ENCODE measurements at regions not wholly inside any gene's neighbourhood (a gene's known extent, or its start where the extent isn't known, plus 50 kb on each side); places are given as distances from the start of the nearest gene placed in this dataset.

GRCh38 chr5:110248921-110249320, 477.6 kb downstream of the TMEM232 start:
- H3K4me1 ChIP-seq (ENCODE audit: insufficient read depth, low read length, severe bottlenecking): peaks cover 17% of the 10 kb centered on the region
- H4K20me1 ChIP-seq (ENCODE audit: insufficient read depth, low read length): no peaks in the 10 kb centered on the region
- no peaks in the 10 kb centered on the region for H3K9me2 ChIP-seq (ENCODE audit: low read depth, low read length)
- no peak overlapping the region for H2AFZ ChIP-seq (ENCODE audit: low read length)
- no peak overlapping the region for H3K4me3 ChIP-seq (ENCODE audit: low read depth, low read length, poor library complexity, severe bottlenecking)
- no peaks in the 10 kb centered on the region for H3F3A ChIP-seq (ENCODE audit: insufficient read depth, low read length)
- H3K36me3 ChIP-seq (ENCODE audit: insufficient read depth, low read length): no peaks in the 10 kb centered on the region
- H3K27me3 ChIP-seq (ENCODE audit: insufficient read depth, low read length): no peaks in the 10 kb centered on the region
- TF ChIP-seq CTCF (IDR thresholded peaks at IDR 0.05; ENCODE audit: low read length) (no peak), EZH2 (IDR thresholded peaks at IDR 0.05; ENCODE audit: borderline replicate concordance, low read length) (no peak)
- no peak overlapping the region for H3K9ac ChIP-seq (ENCODE audit: low read length)
- no peak overlapping the region for H3K4me2 ChIP-seq (ENCODE audit: low read length)
- H3K79me2 ChIP-seq (ENCODE audit: insufficient read depth, low read length): no peaks in the 10 kb centered on the region
- H3K27ac ChIP-seq (ENCODE audit: low read depth, low read length, poor library complexity, severe bottlenecking): no peak overlapping the region
- no peaks in the 10 kb centered on the region for H3K9me3 ChIP-seq (ENCODE audit: low read length)

- no peak for TF ChIP-seq CTCF (IDR thresholded peaks at IDR 0.05; ENCODE audit: low read length)
- TF ChIP-seq EZH2 (IDR thresholded peaks at IDR 0.05; ENCODE audit: borderline replicate concordance, low read length): no peak
- no peak overlapping the region for H3K4me2 ChIP-seq (ENCODE audit: low read length)
- no peaks in the 10 kb centered on the region; the same call in 1 of the 2 replicates for H3K36me3 ChIP-seq (ENCODE audit: insufficient read depth, low read length)
- H3K9ac ChIP-seq (ENCODE audit: low read length): no peak overlapping the region
- H3F3A ChIP-seq (ENCODE audit: insufficient read depth, low read length): no peaks in the 10 kb centered on the region
- no peak overlapping the region for H2AFZ ChIP-seq (ENCODE audit: low read length)
- no peak overlapping the region for H3K4me3 ChIP-seq (ENCODE audit: low read depth, low read length, poor library complexity, severe bottlenecking)
- H3K4me1 ChIP-seq (ENCODE audit: insufficient read depth, low read length, severe bottlenecking): peaks cover 17% of the 10 kb centered on the region
- H4K20me1 ChIP-seq (ENCODE audit: insufficient read depth, low read length): no peaks in the 10 kb centered on the region
- H3K27ac ChIP-seq (ENCODE audit: low read depth, low read length, poor library complexity, severe bottlenecking): no peak overlapping the region
- H3K79me2 ChIP-seq (ENCODE audit: insufficient read depth, low read length): no peaks in the 10 kb centered on the region
- H3K9me3 ChIP-seq (ENCODE audit: low read length): no peaks in the 10 kb centered on the region
- no peaks in the 10 kb centered on the region for H3K27me3 ChIP-seq (ENCODE audit: insufficient read depth, low read length)
- H3K9me2 ChIP-seq (ENCODE audit: low read depth, low read length): no peaks in the 10 kb centered on the region
Observed at GRCh38 chr5:110250355-110250754, 476.1 kb downstream of the TMEM232 start.

- Histone ChIP-seq H3K27ac (ENCODE audit: low read depth, low read length, poor library complexity, severe bottlenecking) (no peak overlapping the region), H3F3A (ENCODE audit: insufficient read depth, low read length) (no peaks in the 10 kb centered on the region), H3K4me3 (ENCODE audit: low read depth, low read length, poor library complexity, severe bottlenecking) (no peak overlapping the region), H3K9me3 (ENCODE audit: low read length) (no peaks in the 10 kb centered on the region), H4K20me1 (ENCODE audit: insufficient read depth, low read length) (no peaks in the 10 kb centered on the region), H2AFZ (ENCODE audit: low read length) (no peak overlapping the region), H3K4me1 (ENCODE audit: insufficient read depth, low read length, severe bottlenecking) (peaks cover 17% of the 10 kb centered on the region), H3K9ac (ENCODE audit: low read length) (no peak overlapping the region), H3K36me3 (ENCODE audit: insufficient read depth, low read length) (no peaks in the 10 kb centered on the region; the same call in 1 of the 2 replicates), H3K79me2 (ENCODE audit: insufficient read depth, low read length) (no peaks in the 10 kb centered on the region), H3K27me3 (ENCODE audit: insufficient read depth, low read length) (no peaks in the 10 kb centered on the region), H3K9me2 (ENCODE audit: low read depth, low read length) (no peaks in the 10 kb centered on the region), H3K4me2 (ENCODE audit: low read length) (no peak overlapping the region)
- no peak for TF ChIP-seq CTCF (IDR thresholded peaks at IDR 0.05; ENCODE audit: low read length)
- no peak for TF ChIP-seq EZH2 (IDR thresholded peaks at IDR 0.05; ENCODE audit: borderline replicate concordance, low read length)
Observed at GRCh38 chr5:110250755-110251154, 475.7 kb downstream of the TMEM232 start.

All from OCI-LY1 (cell line).